ENCODE measurements at regions not wholly inside any gene's neighbourhood (a gene's known extent, or its start where the extent isn't known, plus 50 kb on each side); places are given as distances from the start of the nearest gene placed in this dataset.

- Histone ChIP-seq H3K27me3 (no peaks in the 10 kb centered on the region), H3K36me3 (no peaks in the 10 kb centered on the region), H3K4me3 (no peak overlapping the region), H3K9me3 (peaks cover 0 to 2% of the 10 kb centered on the region in 2 donors), H3K27ac (no peak overlapping the region), H3K4me1 (no peaks in the 10 kb centered on the region)
- 90 to 92% methylated on average over 3 of the region's 3 CpGs for WGBS, 2 donors (ENCODE audit: low coverage in 1 of 2)
- intact Hi-C loops (cut with DNase I; ENCODE audit: low total_unique reads) (no loop called here), in situ Hi-C loops (cut with MboI; ENCODE audit: low pct_ligation_motif_present in 1 of 4, low pct_unique_long_range_greater_than_20kb in 1 of 4, low sequenced_read_pairs in 3 of 4) (no loop called here)
- DNase-seq, result no peak
- no peak for TF ChIP-seq EP300 (IDR thresholded peaks at IDR 0.05; ENCODE audit: low read depth)
- TF ChIP-seq POLR2AphosphoS5 (IDR thresholded peaks at IDR 0.05), result no peak
- no peak for TF ChIP-seq POLR2A (IDR thresholded peaks at IDR 0.05)
- no peak for TF ChIP-seq CTCF (IDR thresholded peaks at IDR 0.05)
Observed at GRCh38 chr13:68993154-68993553, 1114.5 kb upstream of the ATXN8OS start.

GRCh38 chr13:68988176-68988575 lies 1119.5 kb upstream of the ATXN8OS start:
- no peak overlapping the region for H3K27ac ChIP-seq
- no peaks in the 10 kb centered on the region for H3K4me1 ChIP-seq
- no peaks in the 10 kb centered on the region for H3K27me3 ChIP-seq
- DNase-seq, result no peak
- H3K9me3 ChIP-seq, result no peaks in the 10 kb centered on the region
- in situ Hi-C loops (cut with MboI; ENCODE audit: low pct_ligation_motif_present in 1 of 4, low pct_unique_long_range_greater_than_20kb in 1 of 4, low sequenced_read_pairs in 3 of 4), result no loop called here
- WGBS, 2 donors (ENCODE audit: low coverage in 1 of 2), result 75 to 77% methylated on average over 11 of the region's 11 CpGs
- no peak overlapping the region for H3K4me3 ChIP-seq
- intact Hi-C loops (cut with DNase I; ENCODE audit: low total_unique reads), result no loop called here
- TF ChIP-seq EP300 (IDR thresholded peaks at IDR 0.05; ENCODE audit: low read depth) (no peak), POLR2A (IDR thresholded peaks at IDR 0.05) (no peak), POLR2AphosphoS5 (IDR thresholded peaks at IDR 0.05) (no peak), CTCF (IDR thresholded peaks at IDR 0.05) (no peak)
- no peaks in the 10 kb centered on the region for H3K36me3 ChIP-seq

- TF ChIP-seq CTCF (IDR thresholded peaks at IDR 0.05) (no peak), POLR2AphosphoS5 (IDR thresholded peaks at IDR 0.05) (no peak), EP300 (IDR thresholded peaks at IDR 0.05; ENCODE audit: low read depth) (no peak)
- Histone ChIP-seq H3K27me3 (no peaks in the 10 kb centered on the region), H3K4me3 (no peak overlapping the region), H3K36me3 (no peaks in the 10 kb centered on the region), H3K9me3 (no peaks in the 10 kb centered on the region), H3K27ac (no peak overlapping the region), H3K4me1 (no peaks in the 10 kb centered on the region)
- 98 to 100% methylated on average over 5 to 12 of the region's 13 CpGs for WGBS, 2 donors (ENCODE audit: low coverage in 1 of 2)
- in situ Hi-C loops (cut with MboI; ENCODE audit: low pct_ligation_motif_present in 1 of 4, low pct_unique_long_range_greater_than_20kb in 1 of 4, low sequenced_read_pairs in 3 of 4) (no loop called here), intact Hi-C loops (cut with DNase I; ENCODE audit: low total_unique reads) (no loop called here)
- DNase-seq, result no peak
Observed at GRCh38 chr13:68987585-68987984, 1120.0 kb upstream of the ATXN8OS start.

GRCh38 chr13:68984688-68985319 lies 1122.8 kb upstream of the ATXN8OS start:
- H3K9me3 ChIP-seq, result no peaks in the 10 kb centered on the region
- H3K4me1 ChIP-seq, result no peaks in the 10 kb centered on the region
- in situ Hi-C loops (cut with MboI; ENCODE audit: low pct_ligation_motif_present in 1 of 4, low pct_unique_long_range_greater_than_20kb in 1 of 4, low sequenced_read_pairs in 3 of 4), result no loop called here
- DNase-seq, result no peak
- 93 to 96% methylated on average over 14 to 37 of the region's 37 CpGs for WGBS, 2 donors (ENCODE audit: low coverage in 1 of 2)
- H3K36me3 ChIP-seq, result no peaks in the 10 kb centered on the region
- no peak for TF ChIP-seq POLR2A (IDR thresholded peaks at IDR 0.05)
- no peak for TF ChIP-seq EP300 (IDR thresholded peaks at IDR 0.05; ENCODE audit: low read depth)
- TF ChIP-seq CTCF (IDR thresholded peaks at IDR 0.05), result no peak
- TF ChIP-seq POLR2AphosphoS5 (IDR thresholded peaks at IDR 0.05), result no peak
- H3K27me3 ChIP-seq, result no peaks in the 10 kb centered on the region
- intact Hi-C loops (cut with DNase I; ENCODE audit: low total_unique reads), result no loop called here
- H3K27ac ChIP-seq, result no peak overlapping the region
- no peak overlapping the region for H3K4me3 ChIP-seq

Data from transverse colon (tissue), 4 donors.